ENCODE measurements at regions not wholly inside any gene's neighbourhood (a gene's known extent, or its start where the extent isn't known, plus 50 kb on each side); places are given as distances from the start of the nearest gene placed in this dataset.

DNA sequence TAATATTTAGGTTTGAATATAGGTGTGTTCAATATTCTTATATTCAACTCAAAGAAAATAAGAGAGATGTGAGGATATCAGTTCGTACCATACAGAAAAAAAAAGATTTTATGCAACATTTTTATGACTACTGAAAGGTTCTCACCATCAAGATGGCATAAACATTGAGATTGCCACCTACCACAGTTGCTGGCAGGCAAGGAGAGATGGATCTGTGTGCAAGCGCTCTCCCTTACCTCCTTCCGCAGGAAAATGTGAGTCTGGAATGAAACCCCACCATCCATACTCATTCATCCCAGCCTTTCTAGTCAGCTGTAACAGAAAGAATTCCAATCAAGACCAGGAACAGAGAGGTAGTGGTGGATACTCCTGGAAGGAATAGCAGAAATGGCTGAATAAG, 376.9 kb downstream of the PPP3CA start:
- DNase-seq (ENCODE audit: low spot score) (no peak), FAIRE-seq (no peak)

DNA sequence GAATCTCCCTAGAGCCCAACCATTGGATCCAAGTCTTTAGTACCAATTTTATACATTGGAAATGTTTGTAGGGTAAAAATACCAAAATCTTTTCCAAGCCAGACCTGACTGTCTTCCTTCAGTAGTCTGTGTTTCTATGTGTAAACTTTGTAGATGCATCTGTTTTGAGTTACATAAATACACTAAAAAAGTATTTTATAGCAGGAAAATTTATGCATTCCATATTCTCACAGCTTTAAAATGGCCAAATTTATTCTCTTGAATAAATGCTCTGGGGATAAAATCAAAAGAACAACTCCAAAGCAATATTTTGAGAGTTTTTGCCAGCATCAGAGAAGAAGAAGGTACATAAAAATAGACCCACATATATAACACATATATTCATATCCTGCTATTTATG, 377.4 kb downstream of the PPP3CA start:
- no peak for FAIRE-seq

DNA sequence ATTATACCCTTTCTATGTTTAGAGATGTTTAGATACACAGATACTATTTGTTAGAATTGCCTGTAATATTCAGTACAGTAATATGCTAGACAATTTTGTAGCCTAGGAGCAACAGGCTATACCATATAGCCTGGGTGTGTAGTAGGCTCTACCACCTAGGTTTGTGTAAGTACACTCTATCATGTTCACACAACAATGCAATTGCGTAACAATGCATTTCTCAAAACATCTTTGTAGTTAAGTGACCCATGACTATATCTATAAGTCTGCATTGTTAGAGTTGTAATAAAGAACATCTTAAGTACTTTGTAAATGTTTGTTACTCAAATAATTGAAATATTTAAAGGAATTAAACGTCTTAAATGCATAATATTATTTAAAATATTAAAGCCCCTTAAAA, 379.3 kb downstream of the PPP3CA start:
- DNase-seq (ENCODE audit: low spot score) = no peak
- no peak for FAIRE-seq

More for the DNA sequence above, 377.4 kb downstream of the PPP3CA start:
- no peak for DNase-seq (ENCODE audit: low spot score)

DNA sequence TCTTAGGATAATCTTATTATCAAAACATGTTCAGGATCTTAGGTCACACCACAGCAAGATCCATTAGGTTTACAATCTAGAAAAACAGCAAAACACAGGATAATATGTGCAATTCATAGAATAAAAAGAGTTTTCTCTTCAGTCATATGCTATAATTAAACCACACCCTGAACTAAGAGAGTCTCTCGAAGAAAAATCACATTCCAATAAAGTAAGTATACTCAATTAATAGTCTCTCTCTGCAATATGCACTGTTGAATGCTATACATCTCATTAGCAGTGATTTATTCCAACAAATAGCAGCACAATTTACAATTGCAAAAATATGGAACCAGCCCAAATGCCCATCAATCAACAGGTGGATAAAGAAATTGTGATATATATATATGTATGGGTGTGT, 383.7 kb downstream of the PPP3CA start:
- FAIRE-seq = no peak
- no peak for DNase-seq (ENCODE audit: low spot score)

DNA sequence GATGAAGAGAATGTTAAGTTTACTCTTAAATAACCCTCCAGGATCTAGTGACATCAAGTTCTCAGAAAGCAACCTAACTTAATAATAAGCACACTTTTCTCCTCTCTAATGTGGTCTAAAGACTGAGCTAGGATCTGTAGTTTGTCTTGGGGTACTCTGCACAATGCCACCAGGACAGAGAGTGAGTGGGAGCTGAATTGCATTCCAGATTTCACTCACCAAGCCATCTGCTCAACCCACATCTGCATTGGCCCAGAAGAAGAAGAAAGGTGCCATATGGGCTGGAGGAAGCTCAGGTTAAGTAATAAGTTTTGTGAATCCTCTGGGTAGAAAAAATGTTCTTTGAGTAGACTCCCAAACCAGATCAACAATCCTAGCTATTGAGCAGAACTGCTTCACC, 384.6 kb downstream of the PPP3CA start:
- FAIRE-seq (no peak), DNase-seq (ENCODE audit: low spot score) (no peak)

DNA sequence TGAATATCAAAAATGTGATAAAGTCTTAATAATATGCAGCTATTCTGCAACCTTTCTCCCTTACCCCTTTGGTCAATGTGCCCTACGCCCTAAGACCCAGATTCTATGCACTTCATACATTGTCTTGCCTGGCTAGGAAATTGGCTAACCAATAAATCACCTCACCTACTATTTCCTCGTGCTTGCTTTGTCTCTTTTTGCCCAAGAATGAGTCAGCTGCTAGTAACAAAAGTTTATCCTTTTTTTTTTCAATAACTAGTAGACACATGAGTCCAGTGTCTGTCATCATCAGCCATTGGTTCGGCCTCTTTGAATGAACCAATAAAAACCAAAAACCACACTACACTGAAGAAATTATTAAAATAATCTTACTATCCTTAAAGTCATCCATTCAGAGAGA, 387.1 kb downstream of the PPP3CA start:
- FAIRE-seq (no peak), DNase-seq (ENCODE audit: low spot score) (no peak)

DNA sequence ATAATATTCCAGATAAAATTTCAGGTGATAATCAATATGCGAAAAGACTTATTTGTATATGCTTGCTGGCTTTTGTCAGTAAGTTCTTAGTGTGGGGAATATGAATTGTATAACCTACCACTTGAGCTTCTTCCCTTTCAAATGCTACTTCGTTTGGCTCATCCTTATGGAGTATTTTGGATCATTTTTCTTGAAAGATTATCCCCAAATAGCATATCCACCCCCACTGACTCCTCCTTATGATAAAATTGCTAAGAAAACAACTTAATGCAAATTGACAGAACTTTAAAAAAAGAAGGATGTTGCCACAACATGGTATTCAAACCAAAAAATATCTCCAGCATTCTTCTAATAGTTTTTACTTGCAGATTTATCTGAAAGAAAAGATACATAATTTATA, 393.3 kb downstream of the PPP3CA start:
- no peak for FAIRE-seq
- no peak for DNase-seq (ENCODE audit: low spot score)

DNA sequence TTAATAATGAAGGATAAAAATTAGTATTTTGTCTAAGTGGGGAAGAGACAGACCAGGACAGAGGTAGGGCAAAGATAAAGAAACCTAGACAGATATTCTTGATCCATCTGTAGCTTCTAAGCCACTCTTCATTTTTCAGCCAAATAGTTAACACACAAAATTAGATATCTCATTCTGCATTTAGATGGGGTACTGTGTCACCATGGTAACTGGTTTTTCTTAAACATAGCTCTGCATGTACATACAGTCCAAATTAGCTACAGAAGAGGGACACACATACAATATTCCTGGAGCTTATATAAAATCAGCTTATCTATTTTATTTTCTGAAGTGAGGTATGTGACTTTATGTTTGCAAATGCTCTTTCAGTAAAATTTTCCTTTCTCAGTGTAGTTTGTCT, 393.7 kb downstream of the PPP3CA start:
- DNase-seq (ENCODE audit: low spot score) = no peak
- no peak for FAIRE-seq

DNA sequence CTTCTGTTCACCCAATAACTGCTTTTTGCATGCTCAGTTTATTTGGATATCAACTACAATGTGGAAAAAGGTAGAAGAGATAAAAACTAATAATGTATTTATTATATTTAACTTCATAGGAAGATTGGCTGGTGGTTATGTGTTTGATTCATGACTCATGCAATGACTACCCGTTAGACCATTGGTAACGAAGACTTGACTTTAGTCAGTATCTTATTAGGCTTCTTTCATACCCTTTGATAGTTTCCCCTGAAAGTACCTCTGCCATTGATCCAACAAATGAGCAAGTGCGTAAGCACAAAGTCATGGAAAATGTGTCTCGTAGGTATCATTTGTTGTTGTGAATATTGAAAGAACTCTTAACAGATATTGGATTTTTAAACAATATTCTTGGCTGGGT, 394.7 kb downstream of the PPP3CA start:
- FAIRE-seq (no peak), DNase-seq (ENCODE audit: low spot score) (no peak)

DNA sequence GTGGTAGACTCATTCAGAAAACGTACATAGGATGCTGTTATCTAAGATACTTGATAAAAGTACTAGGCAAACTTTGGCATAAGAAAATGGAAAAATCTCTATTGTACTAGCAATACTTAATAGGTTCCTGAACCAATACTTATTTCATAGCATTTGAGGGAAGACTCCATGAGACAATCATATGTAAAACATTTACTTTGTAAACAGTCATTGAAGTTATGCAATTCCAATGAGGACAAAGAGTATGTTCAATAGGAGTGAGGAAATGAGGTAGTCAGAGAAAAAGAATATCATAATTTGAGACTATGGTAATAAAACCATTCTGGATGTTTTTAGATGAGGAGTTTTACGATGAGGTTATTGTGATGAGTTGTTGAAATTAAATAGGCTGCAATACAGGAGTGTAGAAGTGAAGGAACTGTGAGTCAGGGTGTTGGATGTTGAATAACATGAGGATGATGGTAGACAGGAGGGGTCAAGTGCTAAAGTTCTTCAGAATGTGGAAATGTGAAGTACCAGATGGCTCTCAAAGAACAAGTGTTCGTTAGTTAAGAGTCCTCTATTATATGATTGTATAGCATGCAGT, 397.9 kb downstream of the PPP3CA start:
- DNase-seq (ENCODE audit: low spot score) = no peak
- no peak for FAIRE-seq

DNA sequence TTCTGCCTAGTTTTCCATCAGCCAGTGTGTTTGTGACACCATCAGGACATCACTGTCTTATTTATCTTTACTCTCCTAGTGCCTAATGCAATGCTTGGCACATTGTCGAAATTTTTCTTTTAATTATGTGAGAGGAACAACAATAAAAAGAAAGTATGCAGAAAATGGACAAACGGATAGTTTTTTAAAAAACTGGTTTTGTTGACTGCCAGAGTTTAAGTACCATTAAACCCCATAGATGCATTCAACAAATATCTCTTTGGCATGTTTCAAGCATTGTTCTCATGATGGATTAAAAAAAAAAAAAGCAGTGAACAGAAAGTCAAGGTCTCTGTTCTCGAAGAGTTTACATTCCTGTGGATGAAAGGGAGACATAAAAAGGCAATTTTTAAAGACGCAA, 398.4 kb downstream of the PPP3CA start:
- no peak for DNase-seq (ENCODE audit: low spot score)
- no peak for FAIRE-seq

DNA sequence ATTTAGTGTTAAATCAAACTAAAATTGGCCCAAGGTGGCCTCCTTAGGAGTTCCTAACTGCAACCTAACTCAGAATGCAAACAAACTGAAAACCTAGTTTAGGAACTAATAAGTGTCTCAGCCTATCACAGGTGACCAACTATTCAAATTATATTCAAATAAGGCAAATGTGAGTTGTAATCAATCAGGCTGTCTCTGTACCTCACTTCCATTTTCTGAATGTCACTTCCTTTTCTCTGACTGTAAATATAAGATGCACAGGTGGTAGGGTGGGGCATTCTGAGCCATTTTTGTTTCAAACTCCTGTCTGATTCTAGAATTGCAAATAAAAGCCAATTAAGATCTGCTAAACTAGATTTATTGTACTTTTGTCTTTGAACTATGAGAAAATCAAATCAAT, 401.5 kb downstream of the PPP3CA start:
- DNase-seq (ENCODE audit: low spot score) (no peak), FAIRE-seq (no peak)

DNA sequence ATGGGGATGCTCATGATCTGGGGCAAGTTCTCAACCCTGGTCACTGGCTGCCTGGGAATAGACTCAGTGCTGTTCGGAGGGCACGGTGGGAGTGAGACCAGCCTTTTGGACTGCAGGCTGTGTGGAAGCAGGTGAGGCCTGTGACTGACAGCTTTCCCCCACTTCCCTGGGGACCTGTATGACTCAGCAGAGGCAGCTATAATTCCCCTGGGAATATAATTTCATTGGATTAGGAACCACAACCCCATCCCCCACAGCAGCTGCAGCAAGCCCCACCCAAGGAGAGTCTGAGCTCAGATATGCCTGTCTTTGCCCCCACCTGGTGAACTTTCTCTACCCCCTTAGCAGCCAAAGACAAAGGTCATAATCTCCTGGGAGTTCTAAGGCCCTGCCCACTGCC, 408.6 kb downstream of the PPP3CA start:
- no peak for FAIRE-seq
- DNase-seq (ENCODE audit: low spot score) = no peak

DNA sequence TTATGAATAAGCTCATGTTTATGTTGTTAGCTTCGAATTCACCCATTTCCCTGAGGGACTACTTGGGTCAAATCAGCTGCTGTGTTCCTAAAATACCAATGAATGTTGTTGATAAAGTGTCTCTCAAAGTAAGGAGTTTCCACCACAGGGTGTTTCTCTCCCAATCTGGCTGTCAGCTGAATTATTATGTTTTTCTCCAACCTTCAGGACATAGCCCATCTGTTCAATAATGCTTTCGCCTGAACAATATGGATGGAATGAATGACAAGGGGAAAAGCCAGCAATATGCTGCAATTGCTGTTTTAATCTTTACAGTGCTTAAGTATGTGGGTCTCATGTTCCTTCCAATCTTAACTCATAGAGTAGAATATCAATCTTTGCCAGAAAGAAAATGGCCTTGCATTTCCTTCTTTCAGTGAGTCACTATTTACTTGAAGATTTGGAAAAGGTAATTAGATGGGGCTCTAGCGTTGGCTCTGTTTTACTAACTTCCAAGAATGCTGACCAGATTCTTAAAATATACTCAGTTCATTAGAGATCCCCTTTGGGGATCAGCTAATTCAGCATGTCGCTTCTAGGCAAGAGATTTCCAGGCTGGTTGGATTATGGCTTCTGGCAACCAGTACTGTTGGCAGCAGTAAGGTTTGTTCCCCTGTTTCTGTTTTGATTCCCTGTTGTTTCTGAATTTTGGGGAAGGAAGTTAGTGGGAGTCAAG, 410.5 kb downstream of the PPP3CA start:
- FAIRE-seq (no peak), DNase-seq (ENCODE audit: low spot score) (no peak)

DNA sequence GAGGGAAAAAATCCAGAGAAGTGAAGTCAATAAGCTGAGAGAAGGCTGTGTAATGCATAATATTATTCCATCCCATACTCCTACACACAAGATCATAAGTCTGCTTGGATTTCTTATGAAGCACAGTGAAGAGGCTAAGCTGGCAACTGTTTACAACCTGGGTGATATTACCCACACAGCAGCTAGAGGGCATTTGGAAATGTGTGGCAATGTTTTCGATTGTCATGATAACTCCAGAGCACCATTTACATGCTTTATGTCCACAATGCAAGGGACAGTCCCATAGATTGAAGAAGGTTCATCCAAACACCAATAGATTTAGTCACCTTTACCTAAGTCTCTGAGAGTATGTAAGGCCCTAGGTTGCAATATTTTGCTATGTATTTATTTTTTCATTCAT, 412.2 kb downstream of the PPP3CA start:
- DNase-seq (ENCODE audit: low spot score) (peak; percentile 9), FAIRE-seq (no peak)

DNA sequence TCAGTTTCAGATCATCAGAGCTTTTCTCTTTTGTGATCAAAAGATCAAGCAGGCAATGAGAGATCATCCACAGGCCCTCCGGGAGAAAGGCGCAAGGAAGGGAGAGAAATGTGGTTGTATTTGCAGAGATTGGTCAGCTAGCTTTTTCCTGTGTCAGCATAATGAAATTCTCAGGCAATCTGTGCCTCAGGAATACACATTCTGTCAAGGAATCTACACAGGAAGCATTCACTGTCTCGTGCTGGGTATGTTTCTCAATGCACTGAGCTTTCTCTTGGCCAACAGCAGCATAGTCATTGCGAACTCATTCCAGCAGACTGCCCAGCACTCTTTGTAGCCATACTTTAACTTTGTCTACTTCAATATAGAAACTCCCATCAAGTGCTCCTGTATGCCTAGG, 413.7 kb downstream of the PPP3CA start:
- FAIRE-seq (no peak), DNase-seq (ENCODE audit: low spot score) (no peak)

DNA sequence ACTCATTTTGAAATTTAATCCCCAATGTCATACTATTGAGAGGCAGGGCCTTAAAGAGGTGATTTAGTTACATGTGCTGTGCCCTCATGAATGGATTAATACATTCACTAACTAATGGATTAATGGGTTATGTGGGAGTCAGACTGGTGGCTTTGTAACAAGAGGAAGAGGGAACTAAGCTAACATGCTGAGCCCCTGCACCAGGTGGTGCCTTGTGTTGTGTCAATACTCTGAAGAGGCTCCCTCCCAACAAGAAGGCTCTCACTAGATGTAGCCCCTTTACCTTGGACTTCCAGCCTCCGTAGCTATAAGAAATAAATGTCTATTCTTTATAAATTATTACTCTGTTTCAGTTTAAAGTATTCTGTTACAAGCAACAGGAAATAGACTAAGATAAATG, 411.9 kb upstream of the EMCN start:
- no peak for FAIRE-seq

DNA sequence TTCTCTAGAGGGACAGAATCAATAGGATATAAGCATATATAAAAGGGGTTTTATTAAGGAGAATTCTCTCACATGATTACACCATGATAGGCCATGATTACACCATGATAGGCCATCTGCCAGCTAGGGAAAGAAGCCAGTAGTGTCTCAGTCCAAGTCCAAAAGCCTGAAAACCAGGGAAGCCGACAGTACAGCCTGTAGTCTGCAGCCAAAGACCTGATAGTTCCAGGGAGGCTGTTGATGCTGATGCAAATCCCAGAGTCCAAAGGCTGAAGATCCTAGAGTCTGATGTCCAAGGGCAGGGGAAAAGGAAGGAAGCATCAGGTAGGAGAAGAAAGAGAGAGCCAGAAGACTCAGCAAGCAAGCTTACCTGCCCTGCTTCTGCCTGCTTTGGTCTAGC, 411.3 kb upstream of the EMCN start:
- FAIRE-seq = no peak
- DNase-seq (ENCODE audit: low spot score) = no peak

More for the DNA sequence above, 411.9 kb upstream of the EMCN start:
- DNase-seq (ENCODE audit: low spot score) = no peak

DNA sequence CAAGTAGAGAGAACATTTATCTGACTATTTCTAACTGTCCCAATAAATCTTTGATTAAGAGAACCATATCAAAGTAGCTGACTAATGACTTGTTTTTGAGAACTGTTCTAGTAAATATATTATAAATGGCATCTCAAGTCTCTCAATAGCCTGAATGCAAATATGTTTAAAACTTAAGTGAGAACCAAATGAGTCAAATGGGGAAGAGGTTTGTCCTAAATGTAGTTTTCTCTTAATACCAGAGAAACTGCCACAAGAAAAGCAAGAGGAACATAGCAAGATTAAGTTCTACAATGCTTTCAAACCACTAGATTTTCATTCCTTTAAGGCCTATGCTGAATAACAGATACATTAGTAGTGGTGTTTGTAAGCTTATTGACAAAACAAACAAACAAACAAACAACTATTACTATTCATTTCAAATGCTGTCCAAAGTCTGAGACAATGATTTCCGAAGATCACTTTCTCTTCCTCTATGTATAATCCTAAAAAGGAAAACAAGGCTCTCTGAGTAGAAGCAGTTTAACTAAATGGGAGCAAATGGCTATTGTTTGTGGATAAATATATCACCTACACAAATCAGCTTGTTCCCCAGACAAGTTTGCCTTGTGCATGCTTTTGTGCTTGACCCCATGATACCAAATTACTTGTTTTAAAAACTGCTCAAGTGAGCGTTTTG, 408.4 kb upstream of the EMCN start:
- DNase-seq (ENCODE audit: low spot score) (no peak), FAIRE-seq (no peak)

DNA sequence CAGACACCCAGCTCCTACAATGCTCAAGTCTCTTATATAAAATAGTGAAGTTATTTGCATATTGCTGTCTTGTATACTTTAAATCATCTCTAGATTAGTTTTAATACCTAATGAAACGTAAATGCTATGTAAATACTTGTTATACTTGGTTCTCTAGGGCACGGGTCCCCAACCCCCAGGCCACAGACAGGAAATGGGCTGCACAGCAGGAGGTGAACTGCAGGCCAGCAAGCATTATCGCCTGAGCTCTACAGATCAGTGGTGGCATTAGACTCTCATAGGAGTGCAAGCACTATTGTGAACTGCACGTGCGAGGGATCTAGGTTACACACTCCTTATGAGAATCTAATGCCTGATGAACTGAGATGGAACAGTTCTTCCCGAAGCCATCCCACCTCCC, 395.9 kb upstream of the EMCN start:
- no peak for FAIRE-seq

DNA sequence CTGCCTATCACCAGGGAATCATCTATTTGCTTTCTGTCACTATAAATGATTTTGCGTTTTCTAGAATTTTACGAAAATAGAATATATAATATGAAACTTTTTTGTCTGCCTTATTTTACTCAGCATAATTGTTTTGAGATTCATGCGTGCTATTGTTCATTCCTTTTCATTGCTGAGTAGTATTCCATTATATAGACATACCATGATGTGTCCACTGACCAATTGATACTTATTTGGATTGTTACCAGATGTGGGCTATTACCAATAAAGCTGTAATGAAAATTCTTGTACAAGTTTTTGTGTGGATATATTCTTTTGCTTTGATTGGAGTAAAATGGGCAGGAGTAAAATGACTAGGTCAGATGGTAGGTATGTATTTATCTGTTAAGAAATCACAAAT, 390.7 kb upstream of the EMCN start:
- DNase-seq (ENCODE audit: low spot score) = no peak
- no peak for FAIRE-seq

More for the DNA sequence above, 395.9 kb upstream of the EMCN start:
- no peak for DNase-seq (ENCODE audit: low spot score)

DNA sequence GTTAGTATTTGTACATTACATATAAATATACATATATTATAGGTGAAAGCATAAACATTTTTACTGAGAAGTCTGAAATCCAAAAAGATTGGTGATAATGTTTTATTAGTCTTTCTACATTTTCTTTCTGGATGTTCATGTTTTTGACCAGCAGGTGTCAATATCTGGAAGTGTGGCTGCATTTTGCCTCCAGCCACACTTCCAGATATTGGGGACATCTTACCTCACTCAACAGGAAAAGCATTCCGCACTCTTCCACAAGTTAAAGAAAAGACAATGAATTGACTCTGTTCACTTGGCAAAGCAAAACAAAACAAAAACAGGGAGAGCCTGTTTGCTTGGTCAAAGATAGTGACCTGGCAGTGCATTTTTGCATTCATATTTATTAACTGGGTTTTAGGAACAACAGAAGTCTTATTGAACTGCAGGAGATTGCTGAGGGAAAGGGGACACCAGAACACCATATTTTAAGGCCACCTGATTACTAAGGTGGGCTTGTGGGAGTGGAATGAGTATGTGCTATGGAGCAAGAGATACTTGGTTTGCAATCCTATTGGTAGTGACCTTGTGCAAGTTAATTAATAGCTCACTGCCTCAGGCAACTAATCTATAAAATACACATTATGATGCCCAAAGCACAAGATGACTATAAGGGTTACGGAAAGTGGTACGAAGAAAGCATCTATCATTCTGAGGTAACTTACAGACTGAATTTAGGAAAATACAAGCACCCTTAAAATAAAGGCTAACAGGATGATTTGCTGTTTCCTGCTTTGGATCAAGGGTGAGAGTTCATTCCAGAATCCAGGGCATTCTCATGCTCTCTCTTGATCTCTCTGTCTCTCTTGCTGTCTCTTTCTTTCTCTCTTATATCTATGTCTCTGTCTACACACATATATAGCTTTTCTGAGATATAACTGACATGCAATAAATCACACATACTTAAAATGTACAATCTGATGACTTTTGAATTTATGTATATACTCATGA, 389.9 kb upstream of the EMCN start:
- FAIRE-seq (peak; percentile 63), DNase-seq (ENCODE audit: low spot score) (peak; percentile 20)
